Panc1 (cell line): ENCODE measurements at regions not wholly inside any gene's neighbourhood (a gene's known extent, or its start where the extent isn't known, plus 50 kb on each side); places are given as distances from the start of the nearest gene placed in this dataset.

Source experiments
- ATAC-seq: fragments of 200-7000 bp; cut with Tn5 transposase; 2 replicates; pipeline ENCODE4 v1.9.1; 2020; ENCODE audit warnings: mild to moderate bottlenecking, moderate library complexity
- BruUV-seq: library from RNA; stranded (reverse); fragments of 400-500 nt; replicated peaks from 2 replicates; lab custom pipeline; 2021; lab: Mats Ljungman, UMichigan
- CTCF ChIA-PET: fragments of 300-600 bp; sonication (Branson Sonifier 250); formaldehyde crosslinking; loops from one replicate; lab custom pipeline; 2022; ENCODE audit warnings: antibody characterized with exemption; lab: Charles Lee
- POLR2A ChIA-PET: fragments of 300-600 bp; sonication (Branson Sonifier 250); formaldehyde crosslinking; loops from one replicate; lab custom pipeline; 2022; ENCODE audit warnings: antibody characterized with exemption; lab: Charles Lee
- DNase-seq: peaks from one replicate; pipeline ENCODE4 v3.0.0-alpha.2; 2010; ENCODE audit warnings: low read depth, low spot score
- H3K27ac ChIP-seq: 2 replicates; pipeline ENCODE4 v1.5.1; 2011; ENCODE audit warnings: mild to moderate bottlenecking, low read length, inconsistent platforms
- H3K27me3 ChIP-seq: fragments of 200-500 bp; sonication (Bioruptor generic); 2 replicates; pipeline ENCODE4 v1.6.0; 2014; ENCODE audit warnings: low read length, inconsistent platforms; ENCODE audit not compliant: control insufficient read depth, insufficient read depth
- H3K36me3 ChIP-seq: fragments of 200-500 bp; sonication (Bioruptor generic); 2 replicates; pipeline ENCODE4 v1.5.1; 2014; ENCODE audit warnings: inconsistent platforms, mild to moderate bottlenecking, low read length, moderate library complexity; ENCODE audit not compliant: control insufficient read depth, insufficient read depth
- H3K4me1 ChIP-seq: 2 replicates; pipeline ENCODE4 v1.5.1; 2011; ENCODE audit warnings: inconsistent platforms, mild to moderate bottlenecking, low read length, moderate library complexity; ENCODE audit not compliant: control insufficient read depth, insufficient read depth
- H3K4me3 ChIP-seq, 2 experiments: 2 replicates each; pipeline ENCODE4 v1.5.1; 2011 to 2012; ENCODE audit warnings: low read depth in 2 of 2, low read length in 2 of 2, mild to moderate bottlenecking in 2 of 2, inconsistent platforms in 1 of 2, moderate library complexity in 1 of 2
- H3K9me3 ChIP-seq: fragments of 200-500 bp; sonication (Bioruptor generic); 2 replicates; pipeline ENCODE4 v1.5.1; 2014; ENCODE audit warnings: low read depth, mild to moderate bottlenecking, inconsistent platforms, low read length, moderate library complexity; ENCODE audit not compliant: control insufficient read depth, insufficient read depth
- POLR2AphosphoS5 ChIP-seq: IDR thresholded peaks from 2 replicates; pipeline ENCODE4 v1.6.1; 2012; ENCODE audit warnings: mild to moderate bottlenecking, low read depth, low read length, moderate library complexity
- SIN3A ChIP-seq: IDR thresholded peaks from 2 replicates; pipeline ENCODE4 v1.6.1; 2012; ENCODE audit warnings: low read depth, mild to moderate bottlenecking, low read length, moderate library complexity, borderline replicate concordance; ENCODE audit not compliant: insufficient read depth
- TCF7L2 ChIP-seq: IDR thresholded peaks from 2 replicates; pipeline ENCODE4 v1.6.1; 2011; ENCODE audit warnings: mild to moderate bottlenecking, low read depth, low read length, inconsistent platforms
- in situ Hi-C: cut with HindIII; loops from 2 replicates; pipeline ENCODE4 v1.10.0; 2016; ENCODE audit warnings: low sequenced_read_pairs, low pct_unique_long_range_greater_than_20kb
- intact Hi-C: fragments of 100-400 bp; cut with micrococcal nuclease; formaldehyde crosslinking; loops from one replicate; pipeline ENCODE4 v1.10.0; 2022; ENCODE audit not compliant: unreplicated experiment
- TF ChIP-seq, protein P1 (sequence below), 2 experiments: IDR thresholded peaks; 2 replicates each; pipeline ENCODE4 v1.6.1; 2011 to 2012; ENCODE audit warnings: low read depth in 2 of 2, control low read depth in 1 of 2, low read length in 1 of 2, mild to moderate bottlenecking in 1 of 2, moderate library complexity in 1 of 2; ENCODE audit not compliant: insufficient read depth in 1 of 2
- TF ChIP-seq, protein P2 (sequence below): fragments of 450-650 bp; IDR thresholded peaks from 2 replicates; pipeline ENCODE4 v1.5.1; 2017; ENCODE audit warnings: mild to moderate bottlenecking

DNA sequence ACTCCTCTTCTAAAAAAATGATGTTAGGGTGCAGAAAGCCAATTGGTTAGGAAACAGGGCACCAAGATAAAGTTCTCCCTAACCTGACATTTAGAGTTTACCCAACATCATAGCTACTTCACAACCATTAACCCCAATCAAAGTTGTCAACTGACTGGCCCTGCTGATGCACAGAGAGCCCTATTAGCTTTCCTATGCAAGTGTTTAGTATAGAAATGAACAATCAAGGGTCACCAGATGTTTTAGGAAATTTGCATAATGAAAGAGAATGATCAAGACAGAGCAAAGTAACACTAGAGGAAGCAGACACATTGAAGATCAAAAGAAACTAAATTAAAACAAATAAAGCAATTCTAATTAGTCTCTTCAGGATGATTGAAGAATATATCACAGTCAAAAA, 64.2 kb upstream of the DCC start:
- intact Hi-C loops: no loop called here
- ChIA-PET POLR2A (no interaction called here), CTCF (no interaction called here)
- Histone ChIP-seq H3K36me3 (no peaks in the 10 kb centered on the region), H3K4me1 (no peaks in the 10 kb centered on the region), H3K4me3 (no peak overlapping the region), H3K9me3 (no peaks in the 10 kb centered on the region), H3K27ac (no peak overlapping the region), H3K27me3 (no peaks in the 10 kb centered on the region)
- ATAC-seq: no peak
- TF ChIP-seq, protein P1, sequence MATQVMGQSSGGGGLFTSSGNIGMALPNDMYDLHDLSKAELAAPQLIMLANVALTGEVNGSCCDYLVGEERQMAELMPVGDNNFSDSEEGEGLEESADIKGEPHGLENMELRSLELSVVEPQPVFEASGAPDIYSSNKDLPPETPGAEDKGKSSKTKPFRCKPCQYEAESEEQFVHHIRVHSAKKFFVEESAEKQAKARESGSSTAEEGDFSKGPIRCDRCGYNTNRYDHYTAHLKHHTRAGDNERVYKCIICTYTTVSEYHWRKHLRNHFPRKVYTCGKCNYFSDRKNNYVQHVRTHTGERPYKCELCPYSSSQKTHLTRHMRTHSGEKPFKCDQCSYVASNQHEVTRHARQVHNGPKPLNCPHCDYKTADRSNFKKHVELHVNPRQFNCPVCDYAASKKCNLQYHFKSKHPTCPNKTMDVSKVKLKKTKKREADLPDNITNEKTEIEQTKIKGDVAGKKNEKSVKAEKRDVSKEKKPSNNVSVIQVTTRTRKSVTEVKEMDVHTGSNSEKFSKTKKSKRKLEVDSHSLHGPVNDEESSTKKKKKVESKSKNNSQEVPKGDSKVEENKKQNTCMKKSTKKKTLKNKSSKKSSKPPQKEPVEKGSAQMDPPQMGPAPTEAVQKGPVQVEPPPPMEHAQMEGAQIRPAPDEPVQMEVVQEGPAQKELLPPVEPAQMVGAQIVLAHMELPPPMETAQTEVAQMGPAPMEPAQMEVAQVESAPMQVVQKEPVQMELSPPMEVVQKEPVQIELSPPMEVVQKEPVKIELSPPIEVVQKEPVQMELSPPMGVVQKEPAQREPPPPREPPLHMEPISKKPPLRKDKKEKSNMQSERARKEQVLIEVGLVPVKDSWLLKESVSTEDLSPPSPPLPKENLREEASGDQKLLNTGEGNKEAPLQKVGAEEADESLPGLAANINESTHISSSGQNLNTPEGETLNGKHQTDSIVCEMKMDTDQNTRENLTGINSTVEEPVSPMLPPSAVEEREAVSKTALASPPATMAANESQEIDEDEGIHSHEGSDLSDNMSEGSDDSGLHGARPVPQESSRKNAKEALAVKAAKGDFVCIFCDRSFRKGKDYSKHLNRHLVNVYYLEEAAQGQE (IDR thresholded peaks at IDR 0.05; ENCODE audit: insufficient read depth in 1 of 2, low read depth in 2 of 2, low read length in 1 of 2): no peak
- TF ChIP-seq, protein P2, sequence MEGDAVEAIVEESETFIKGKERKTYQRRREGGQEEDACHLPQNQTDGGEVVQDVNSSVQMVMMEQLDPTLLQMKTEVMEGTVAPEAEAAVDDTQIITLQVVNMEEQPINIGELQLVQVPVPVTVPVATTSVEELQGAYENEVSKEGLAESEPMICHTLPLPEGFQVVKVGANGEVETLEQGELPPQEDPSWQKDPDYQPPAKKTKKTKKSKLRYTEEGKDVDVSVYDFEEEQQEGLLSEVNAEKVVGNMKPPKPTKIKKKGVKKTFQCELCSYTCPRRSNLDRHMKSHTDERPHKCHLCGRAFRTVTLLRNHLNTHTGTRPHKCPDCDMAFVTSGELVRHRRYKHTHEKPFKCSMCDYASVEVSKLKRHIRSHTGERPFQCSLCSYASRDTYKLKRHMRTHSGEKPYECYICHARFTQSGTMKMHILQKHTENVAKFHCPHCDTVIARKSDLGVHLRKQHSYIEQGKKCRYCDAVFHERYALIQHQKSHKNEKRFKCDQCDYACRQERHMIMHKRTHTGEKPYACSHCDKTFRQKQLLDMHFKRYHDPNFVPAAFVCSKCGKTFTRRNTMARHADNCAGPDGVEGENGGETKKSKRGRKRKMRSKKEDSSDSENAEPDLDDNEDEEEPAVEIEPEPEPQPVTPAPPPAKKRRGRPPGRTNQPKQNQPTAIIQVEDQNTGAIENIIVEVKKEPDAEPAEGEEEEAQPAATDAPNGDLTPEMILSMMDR: no peak
- TF ChIP-seq SIN3A: no peak
- TF ChIP-seq POLR2AphosphoS5: no peak
- no peak for TF ChIP-seq TCF7L2
- DNase-seq: no peak
- BruUV-seq: no TSS peak
- in situ Hi-C loops: no loop called here

DNA sequence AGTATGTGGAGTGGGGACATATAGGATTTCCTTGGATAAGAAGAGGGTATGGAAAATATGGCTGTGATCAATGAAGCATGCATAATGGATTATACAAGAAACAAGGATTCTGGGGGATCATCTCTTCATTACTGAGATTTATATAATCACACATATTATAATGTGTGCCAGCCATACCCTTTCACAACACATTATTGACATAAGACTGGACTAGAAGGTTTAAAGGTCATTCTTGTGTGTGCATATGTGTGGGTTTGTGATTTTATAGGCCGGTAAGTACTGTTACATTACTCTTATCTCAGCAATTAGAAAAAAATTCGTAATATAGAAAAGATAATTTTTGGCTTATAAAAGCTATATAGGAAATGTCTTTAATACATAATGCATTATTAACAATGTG, 62.2 kb upstream of the DCC start:
- in situ Hi-C loops (no loop called here), intact Hi-C loops (no loop called here)
- no peaks in the 10 kb centered on the region for H3K4me1 ChIP-seq
- TF ChIP-seq POLR2AphosphoS5 (no peak), SIN3A (no peak), TCF7L2 (no peak)
- TF ChIP-seq, protein P1 (IDR thresholded peaks at IDR 0.05; ENCODE audit: insufficient read depth in 1 of 2, low read depth in 2 of 2, low read length in 1 of 2): no peak
- TF ChIP-seq, protein P2: no peak
- no TSS peak for BruUV-seq
- no peaks in the 10 kb centered on the region for H3K9me3 ChIP-seq
- CTCF ChIA-PET: no interaction called here
- ATAC-seq: no peak
- DNase-seq: no peak
- no peaks in the 10 kb centered on the region for H3K36me3 ChIP-seq
- no peak overlapping the region for H3K4me3 ChIP-seq
- no peak overlapping the region for H3K27ac ChIP-seq
- no peaks in the 10 kb centered on the region for H3K27me3 ChIP-seq
- POLR2A ChIA-PET: no interaction called here
